Epidermal melanocyte (primary cell): ENCODE measurements at regions not wholly inside any gene's neighbourhood (a gene's known extent, or its start where the extent isn't known, plus 50 kb on each side); places are given as distances from the start of the nearest gene placed in this dataset.
"Not testable (repeated sequence)": the region's sequence is repeated elsewhere in the genome, so short reads cannot be mapped to it uniquely, and the experiment has no call there.

Experiments used
- DNase-seq: peaks from one replicate; pipeline ENCODE4 v3.0.0; 2011; ENCODE audit warnings: low spot score; ENCODE audit not compliant: insufficient read length

GRCh38 chr10:78236416-78237015 is 202.9 kb downstream of the RPS24 start:
- DNase-seq: no peak

- DNase-seq: not testable (repeated sequence)
These were observed 204.3 kb downstream of the RPS24 start for GRCh38 chr10:78237951-78238350.

- peak; percentile 35 for DNase-seq
These were observed 213.6 kb downstream of the RPS24 start for GRCh38 chr10:78247266-78247665.

GRCh38 chr10:78247821-78248220 is 214.2 kb downstream of the RPS24 start:
- no peak for DNase-seq

GRCh38 chr10:78248651-78249464 is 215.2 kb downstream of the RPS24 start:
- no peak for DNase-seq

GRCh38 chr10:78249690-78250089 is 216.0 kb downstream of the RPS24 start:
- DNase-seq: no peak

- DNase-seq: no peak
These were observed 216.8 kb downstream of the RPS24 start for GRCh38 chr10:78250313-78251015.

GRCh38 chr10:78251016-78251385 is 217.3 kb downstream of the RPS24 start:
- DNase-seq: no peak

- DNase-seq: no peak
These were observed 218.6 kb downstream of the RPS24 start for GRCh38 chr10:78252286-78252685.

GRCh38 chr10:78253063-78253853 is 219.6 kb downstream of the RPS24 start:
- DNase-seq: no peak

- DNase-seq: no peak
These were observed 220.3 kb downstream of the RPS24 start for GRCh38 chr10:78254013-78254412.

GRCh38 chr10:78255214-78255613 is 221.6 kb downstream of the RPS24 start:
- no peak for DNase-seq

GRCh38 chr10:78255796-78256638 is 222.4 kb downstream of the RPS24 start:
- peak; percentile 85 for DNase-seq

- DNase-seq: no peak
These were observed 224.8 kb downstream of the RPS24 start for GRCh38 chr10:78258323-78259030.

- DNase-seq: no peak
These were observed 225.7 kb downstream of the RPS24 start for GRCh38 chr10:78259391-78259790.

- no peak for DNase-seq
These were observed 226.5 kb downstream of the RPS24 start for GRCh38 chr10:78260141-78260540.

GRCh38 chr10:78260680-78261079 is 227.0 kb downstream of the RPS24 start:
- no peak for DNase-seq

GRCh38 chr10:78261291-78261690 is 227.6 kb downstream of the RPS24 start:
- DNase-seq: no peak

GRCh38 chr10:78262860-78263259 is 229.2 kb downstream of the RPS24 start:
- no peak for DNase-seq

- no peak for DNase-seq
These were observed 229.9 kb downstream of the RPS24 start for GRCh38 chr10:78263521-78263988.
